ENCODE measurements at regions not wholly inside any gene's neighbourhood (a gene's known extent, or its start where the extent isn't known, plus 50 kb on each side); places are given as distances from the start of the nearest gene placed in this dataset.

- H3K4me3 ChIP-seq (ENCODE audit: control insufficient read depth, low read depth, low read length) = no peak overlapping the region
- TF ChIP-seq CTCF (IDR thresholded peaks at IDR 0.05; ENCODE audit: control insufficient read depth, insufficient read depth, low read depth, low read length, missing control alignments) = no peak
- no peak for DNase-seq (ENCODE audit: low read depth)
Observed at GRCh38 chr6:132179955-132180354, 221.3 kb downstream of the MOXD1 start.

- no peak for TF ChIP-seq CTCF (IDR thresholded peaks at IDR 0.05; ENCODE audit: control insufficient read depth, insufficient read depth, low read depth, low read length, missing control alignments)
- no peak overlapping the region for H3K4me3 ChIP-seq (ENCODE audit: control insufficient read depth, low read depth, low read length)
Observed at GRCh38 chr6:132174919-132175318, 223.7 kb upstream of the CCN2 start.

GRCh38 chr6:132168961-132169360 lies 217.8 kb upstream of the CCN2 start:
- no peak for DNase-seq (ENCODE audit: low read depth)
- no peak for TF ChIP-seq CTCF (IDR thresholded peaks at IDR 0.05; ENCODE audit: control insufficient read depth, insufficient read depth, low read depth, low read length, missing control alignments)
- H3K4me3 ChIP-seq (ENCODE audit: control insufficient read depth, low read depth, low read length) = no peak overlapping the region

More at GRCh38 chr6:132174919-132175318, 223.7 kb upstream of the CCN2 start:
- no peak for DNase-seq (ENCODE audit: low read depth)

GRCh38 chr6:132167929-132168892 lies 217.0 kb upstream of the CCN2 start:
- DNase-seq (ENCODE audit: low read depth) = no peak
- H3K4me3 ChIP-seq (ENCODE audit: control insufficient read depth, low read depth, low read length) = no peak overlapping the region

GRCh38 chr6:132166526-132167051 lies 215.4 kb upstream of the CCN2 start:
- no peak for DNase-seq (ENCODE audit: low read depth)
- no peak overlapping the region for H3K4me3 ChIP-seq (ENCODE audit: control insufficient read depth, low read depth, low read length)
- TF ChIP-seq CTCF (IDR thresholded peaks at IDR 0.05; ENCODE audit: control insufficient read depth, insufficient read depth, low read depth, low read length, missing control alignments) = no peak

More at GRCh38 chr6:132167929-132168892, 217.0 kb upstream of the CCN2 start:
- TF ChIP-seq CTCF (IDR thresholded peaks at IDR 0.05; ENCODE audit: control insufficient read depth, insufficient read depth, low read depth, low read length, missing control alignments) = no peak

GRCh38 chr6:132165677-132166076 lies 214.5 kb upstream of the CCN2 start:
- no peak for DNase-seq (ENCODE audit: low read depth)
- no peak for TF ChIP-seq CTCF (IDR thresholded peaks at IDR 0.05; ENCODE audit: control insufficient read depth, insufficient read depth, low read depth, low read length, missing control alignments)
- no peak overlapping the region for H3K4me3 ChIP-seq (ENCODE audit: control insufficient read depth, low read depth, low read length)

All from AG09309 (cell line).